HepG2 (cell line): ENCODE measurements at regions not wholly inside any gene's neighbourhood (a gene's known extent, or its start where the extent isn't known, plus 50 kb on each side); places are given as distances from the start of the nearest gene placed in this dataset.

Source experiments
- ATAC-seq: fragments of 200-7000 bp; cut with Tn5 transposase; 3 replicates; pipeline ENCODE4 v1.9.1; 2020; ENCODE audit warnings: mild to moderate bottlenecking, moderate library complexity
- BruUV-seq: library from RNA; stranded (reverse); fragments of 400-500 nt; replicated peaks from 2 replicates; lab custom pipeline; 2021; lab: Mats Ljungman, UMichigan
- CTCF ChIA-PET: fragments of 300-600 bp; formaldehyde crosslinking; extraction: SDS; loops from one replicate; lab custom pipeline; 2021; ENCODE audit warnings: low total read pairs, inconsistent platforms, low intra/inter-chr PET ratio; lab: Yijun Ruan, JAX
- POLR2A ChIA-PET: fragments of 350-600 bp; sonication (Branson Sonifier 250); formaldehyde crosslinking; loops from one replicate; lab custom pipeline; 2020; ENCODE audit warnings: antibody characterized with exemption, inconsistent platforms; lab: Yijun Ruan, JAX
- DNase-seq: peaks from one replicate; pipeline ENCODE4 v3.0.0-alpha.2; 2015; ENCODE audit warnings: low spot score
- FAIRE-seq: peaks from 3 replicates; lab custom pipeline; 2011; peaks lifted over from hg19 to GRCh38; lab: Jason Lieb, UNC
- H2AFZ ChIP-seq: one replicate; pipeline ENCODE4 v1.6.1; 2011; ENCODE audit warnings: low read length, inconsistent platforms
- H3K27ac ChIP-seq: fragments of 300-600 bp; 3 replicates; pipeline ENCODE4 v1.8.0; 2011; ENCODE audit warnings: mixed run types, mild to moderate bottlenecking, mixed read lengths, low read length, inconsistent platforms; ENCODE audit not compliant: insufficient read depth; ENCODE audit errors: extremely low read length
- H3K27me3 ChIP-seq, 2 experiments: fragments of 200-600 bp in 1 of 2; 2 replicates in 1 of 2; 3 replicates in 1 of 2; pipeline versions ENCODE4 v1.6.0 to v1.8.0; 2011; ENCODE audit warnings: low read length in 2 of 2, mild to moderate bottlenecking in 2 of 2, moderate library complexity in 2 of 2, inconsistent platforms in 1 of 2; ENCODE audit not compliant: insufficient read depth in 2 of 2, control insufficient read depth in 1 of 2
- H3K36me3 ChIP-seq, 2 experiments: fragments of 200-600 bp in 1 of 2; replicated peaks in 1 of 2; 2 replicates in 1 of 2; 3 replicates in 1 of 2; pipeline versions ENCODE4 v1.5.1 to v1.8.0; 2011; ENCODE audit warnings: low read length in 2 of 2, inconsistent platforms in 1 of 2; ENCODE audit not compliant: insufficient read depth in 2 of 2, control insufficient read depth in 1 of 2
- H3K4me1 ChIP-seq: 2 replicates; pipeline ENCODE4 v1.5.1; 2012; ENCODE audit warnings: low read length, inconsistent platforms; ENCODE audit not compliant: insufficient read depth
- H3K4me2 ChIP-seq: 2 replicates; pipeline ENCODE4 v1.6.0; 2011; ENCODE audit warnings: low read depth, low read length, inconsistent platforms
- H3K4me3 ChIP-seq, 3 experiments: fragments of 200-600 bp in 1 of 3; sonication (generic), shearing (Covaris generic) in 1 of 3; replicated peaks in 1 of 3; 2 replicates each; pipeline ENCODE4 v1.5.1; 2011 to 2016; ENCODE audit warnings: low read length in 3 of 3, inconsistent platforms in 2 of 3, low read depth in 2 of 3, mild to moderate bottlenecking in 2 of 3, control low read depth in 1 of 3, mixed read lengths in 1 of 3; ENCODE audit not compliant: insufficient read depth in 1 of 3
- H3K79me2 ChIP-seq: one replicate; pipeline ENCODE4 v1.6.1; 2011; ENCODE audit warnings: low read length, inconsistent platforms; ENCODE audit not compliant: insufficient read depth
- H3K9ac ChIP-seq: 2 replicates; pipeline ENCODE4 v1.6.0; 2011; ENCODE audit warnings: mild to moderate bottlenecking, low read depth, low read length, inconsistent platforms; ENCODE audit not compliant: insufficient read depth
- H3K9me3 ChIP-seq: 2 replicates; pipeline ENCODE4 v1.5.1; 2012; ENCODE audit warnings: mild to moderate bottlenecking, low read length
- H4K20me1 ChIP-seq: 2 replicates; pipeline ENCODE4 v1.6.0; 2011; ENCODE audit warnings: inconsistent platforms, mild to moderate bottlenecking, low read length, moderate library complexity; ENCODE audit not compliant: insufficient read depth
- CAMTA2 ChIP-seq: sonication (generic); formaldehyde crosslinking; IDR thresholded peaks from 2 replicates; pipeline ENCODE4 v1.4.0; 2020; ENCODE audit warnings: mild to moderate bottlenecking, missing genetic modification reagents, borderline replicate concordance
- ELF1 ChIP-seq: sonication (generic); formaldehyde crosslinking; IDR thresholded peaks from 2 replicates; pipeline ENCODE4 v1.4.0; 2020; ENCODE audit warnings: missing genetic modification reagents
- NAIF1 ChIP-seq: sonication (generic); formaldehyde crosslinking; IDR thresholded peaks from 2 replicates; pipeline ENCODE4 v1.5.0; 2020; ENCODE audit warnings: mild to moderate bottlenecking, missing genetic modification reagents, borderline replicate concordance
- PHF21A ChIP-seq: sonication (generic); formaldehyde crosslinking; IDR thresholded peaks from 2 replicates; pipeline ENCODE4 v1.5.0; 2020; ENCODE audit warnings: mild to moderate bottlenecking, missing genetic modification reagents
- SMARCE1 ChIP-seq: fragments of 450-650 bp; IDR thresholded peaks from 2 replicates; pipeline ENCODE4 v1.6.1; 2017; ENCODE audit warnings: borderline replicate concordance
- ZBTB38 ChIP-seq: sonication (generic); formaldehyde crosslinking; IDR thresholded peaks from 2 replicates; pipeline ENCODE4 v1.5.1; 2020; ENCODE audit warnings: mild to moderate bottlenecking, missing genetic modification reagents
- ZKSCAN1 ChIP-seq: fragments of 150-350 bp; IDR thresholded peaks from 2 replicates; pipeline ENCODE4 v1.6.1; 2014; ENCODE audit warnings: low read length
- ZNF232 ChIP-seq: sonication (generic); formaldehyde crosslinking; IDR thresholded peaks from 2 replicates; pipeline ENCODE4 v1.4.0; 2020; ENCODE audit warnings: missing genetic modification reagents, borderline replicate concordance
- WGBS: methylation state at CpG from one replicate; pipeline ENCODE4 v1.1.6; 2017; ENCODE audit warnings: low lambda C conversion rate; 5-methylcytosine and 5-hydroxymethylcytosine counted together
- in situ Hi-C: cut with HindIII; loops from 2 replicates; pipeline ENCODE4 v1.10.0; 2017; ENCODE audit warnings: low pct_unique_long_range_greater_than_20kb; ENCODE audit not compliant: extremely low pct_ligation_motif_present
- intact Hi-C: fragments of 100-400 bp; cut with micrococcal nuclease; formaldehyde crosslinking; loops from one replicate; pipeline ENCODE4 v1.10.0; 2022; ENCODE audit not compliant: unreplicated experiment
- TF ChIP-seq, protein P1 (sequence below): sonication (generic); formaldehyde crosslinking; IDR thresholded peaks from 2 replicates; pipeline ENCODE4 v1.5.1; 2020; ENCODE audit warnings: missing genetic modification reagents, mild to moderate bottlenecking, borderline replicate concordance
- TF ChIP-seq, protein P2 (sequence below): IDR thresholded peaks from 2 replicates; pipeline ENCODE4 v1.6.1; 2016; ENCODE audit warnings: low read depth, borderline replicate concordance

GRCh38 chr10:78526347-78526746, 492.7 kb downstream of the RPS24 start (continued):
- TF ChIP-seq SMARCE1 (no peak), ZKSCAN1 (no peak), ELF1 (no peak), CAMTA2 (CRISPR knock-in tag) (no peak), NAIF1 (CRISPR knock-in tag) (no peak)
- TF ChIP-seq, protein P1, sequence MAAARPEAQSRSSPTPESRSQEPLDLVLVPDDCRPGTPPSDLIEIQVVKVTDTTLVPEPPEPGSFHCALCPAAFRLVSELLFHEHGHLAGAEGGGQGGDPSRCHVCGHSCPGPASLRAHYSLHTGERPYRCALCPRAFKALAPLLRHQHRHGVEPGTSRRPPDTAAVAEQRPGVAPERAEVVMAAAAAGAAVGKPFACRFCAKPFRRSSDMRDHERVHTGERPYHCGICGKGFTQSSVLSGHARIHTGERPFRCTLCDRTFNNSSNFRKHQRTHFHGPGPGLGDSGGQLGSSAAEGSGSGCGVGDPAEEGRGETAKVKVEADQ (CRISPR knock-in tag): no peak
- TF ChIP-seq, protein P2, sequence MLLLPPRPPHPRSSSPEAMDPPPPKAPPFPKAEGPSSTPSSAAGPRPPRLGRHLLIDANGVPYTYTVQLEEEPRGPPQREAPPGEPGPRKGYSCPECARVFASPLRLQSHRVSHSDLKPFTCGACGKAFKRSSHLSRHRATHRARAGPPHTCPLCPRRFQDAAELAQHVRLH (CRISPR knock-in tag): no peak

GRCh38 chr10:78527296-78527695, 493.6 kb downstream of the RPS24 start:
- 84% methylated on average over 8 of the region's 10 CpGs for WGBS
- H3K36me3 ChIP-seq: no peaks in the 10 kb centered on the region
- no peaks in the 10 kb centered on the region for H3K27me3 ChIP-seq
- no peaks in the 10 kb centered on the region for H4K20me1 ChIP-seq
- no peak overlapping the region for H3K4me3 ChIP-seq
- in situ Hi-C loops: no loop called here
- FAIRE-seq (no peak), ATAC-seq (no peak), DNase-seq (no peak)
- intact Hi-C loops: no loop called here
- H2AFZ ChIP-seq: no peak overlapping the region
- no peak overlapping the region for H3K27ac ChIP-seq
- POLR2A ChIA-PET: no interaction called here
- TF ChIP-seq PHF21A (CRISPR knock-in tag) (no peak), ZNF232 (CRISPR knock-in tag) (no peak), ZBTB38 (CRISPR knock-in tag) (0 out of 2 replicates have a peak, but pooled peaks have one; percentile 28)
- no peaks in the 10 kb centered on the region for H3K9me3 ChIP-seq
- no peak overlapping the region for H3K4me2 ChIP-seq
- BruUV-seq: no TSS peak
- H3K9ac ChIP-seq: no peak overlapping the region
- no peaks in the 10 kb centered on the region for H3K79me2 ChIP-seq
- CTCF ChIA-PET: no interaction called here
- H3K4me1 ChIP-seq: peaks cover 73% of the 10 kb centered on the region
